Right lobe of liver (tissue), 4 donors: ENCODE measurements at regions not wholly inside any gene's neighbourhood (a gene's known extent, or its start where the extent isn't known, plus 50 kb on each side); places are given as distances from the start of the nearest gene placed in this dataset.

Source experiments
- POLR2A ChIP-seq: fragments of 450-650 bp; IDR thresholded peaks from one replicate; pipeline ENCODE4 v1.6.1; 2017; ENCODE audit warnings: antibody characterized with exemption, mild to moderate bottlenecking
- TF ChIP-seq, protein P1 (sequence below), 4 donors: fragments of 200-600 bp in 3 of 4; fragments of 450-650 bp in 1 of 4; IDR thresholded peaks; one replicate each; pipeline versions ENCODE4 v1.5.1 to v1.8.0; 2016 to 2022; ENCODE audit warnings: antibody characterized with exemption in 4 of 4, mild to moderate bottlenecking in 2 of 4
- donor health status: DM: no; HTN: no; CAD: no.
- donor health status: DM: no; HTN: no; CAD: no.
- donor health status: DM: no; HTN: yes; CAD: no.

DNA sequence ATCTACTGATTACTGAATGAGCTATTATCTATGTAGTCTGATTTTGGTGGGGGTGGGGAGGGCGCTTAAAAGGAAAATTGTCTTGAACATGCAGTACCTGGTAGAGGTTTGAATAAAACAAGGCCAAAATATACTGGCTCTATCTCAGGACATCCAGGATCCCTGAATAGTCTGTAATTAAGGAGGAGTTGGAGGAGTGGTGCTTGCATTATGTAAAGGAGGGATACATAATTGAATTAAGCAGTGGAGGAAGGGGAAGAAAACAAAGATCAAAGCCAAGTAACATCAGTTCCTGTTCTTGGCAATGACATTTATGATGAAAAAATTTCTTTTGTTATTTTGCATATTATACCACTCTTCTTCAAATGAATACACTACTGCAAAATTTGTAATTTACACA lies 539.4 kb upstream of the ZEB2 start:
- TF ChIP-seq, protein P1, sequence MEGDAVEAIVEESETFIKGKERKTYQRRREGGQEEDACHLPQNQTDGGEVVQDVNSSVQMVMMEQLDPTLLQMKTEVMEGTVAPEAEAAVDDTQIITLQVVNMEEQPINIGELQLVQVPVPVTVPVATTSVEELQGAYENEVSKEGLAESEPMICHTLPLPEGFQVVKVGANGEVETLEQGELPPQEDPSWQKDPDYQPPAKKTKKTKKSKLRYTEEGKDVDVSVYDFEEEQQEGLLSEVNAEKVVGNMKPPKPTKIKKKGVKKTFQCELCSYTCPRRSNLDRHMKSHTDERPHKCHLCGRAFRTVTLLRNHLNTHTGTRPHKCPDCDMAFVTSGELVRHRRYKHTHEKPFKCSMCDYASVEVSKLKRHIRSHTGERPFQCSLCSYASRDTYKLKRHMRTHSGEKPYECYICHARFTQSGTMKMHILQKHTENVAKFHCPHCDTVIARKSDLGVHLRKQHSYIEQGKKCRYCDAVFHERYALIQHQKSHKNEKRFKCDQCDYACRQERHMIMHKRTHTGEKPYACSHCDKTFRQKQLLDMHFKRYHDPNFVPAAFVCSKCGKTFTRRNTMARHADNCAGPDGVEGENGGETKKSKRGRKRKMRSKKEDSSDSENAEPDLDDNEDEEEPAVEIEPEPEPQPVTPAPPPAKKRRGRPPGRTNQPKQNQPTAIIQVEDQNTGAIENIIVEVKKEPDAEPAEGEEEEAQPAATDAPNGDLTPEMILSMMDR (IDR thresholded peaks at IDR 0.05) = no peak
- no peak for TF ChIP-seq POLR2A
